ENCODE measurements at regions not wholly inside any gene's neighbourhood (a gene's known extent, or its start where the extent isn't known, plus 50 kb on each side); places are given as distances from the start of the nearest gene placed in this dataset.
A peak's percentile ranks its signal among the peaks of the same experiment; 100 is the strongest.

GRCh38 chr21:38729291-38729690 lies 76.4 kb upstream of the ETS2 start:
- no peak for TF ChIP-seq CTCF (IDR thresholded peaks at IDR 0.05; ENCODE audit: low read depth, low read length, missing control alignments)
- no peak overlapping the region for H3K4me3 ChIP-seq (ENCODE audit: low read depth, low read length)
- no peak for DNase-seq (ENCODE audit: low read depth)

- H3K4me3 ChIP-seq (ENCODE audit: low read depth, low read length), result no peak overlapping the region
- TF ChIP-seq CTCF (IDR thresholded peaks at IDR 0.05; ENCODE audit: low read depth, low read length, missing control alignments), result no peak
- no peak for DNase-seq (ENCODE audit: low read depth)
These were observed 75.9 kb upstream of the ETS2 start for GRCh38 chr21:38729754-38730379.

GRCh38 chr21:38733972-38734546 lies 71.7 kb upstream of the ETS2 start:
- peak; percentile 93 for TF ChIP-seq CTCF (IDR thresholded peaks at IDR 0.05; ENCODE audit: low read depth, low read length, missing control alignments)
- H3K4me3 ChIP-seq (ENCODE audit: low read depth, low read length), result no peak overlapping the region
- DNase-seq (ENCODE audit: low read depth), result no peak

- no peak for DNase-seq (ENCODE audit: low read depth)
- H3K4me3 ChIP-seq (ENCODE audit: low read depth, low read length), result no peak overlapping the region
- TF ChIP-seq CTCF (IDR thresholded peaks at IDR 0.05; ENCODE audit: low read depth, low read length, missing control alignments), result no peak
These were observed 70.9 kb upstream of the ETS2 start for GRCh38 chr21:38734646-38735365.

GRCh38 chr21:38735626-38736206 lies 70.0 kb upstream of the ETS2 start:
- TF ChIP-seq CTCF (IDR thresholded peaks at IDR 0.05; ENCODE audit: low read depth, low read length, missing control alignments), result no peak
- DNase-seq (ENCODE audit: low read depth), result no peak
- H3K4me3 ChIP-seq (ENCODE audit: low read depth, low read length), result no peak overlapping the region

- H3K4me3 ChIP-seq (ENCODE audit: low read depth, low read length), result no peak overlapping the region
- TF ChIP-seq CTCF (IDR thresholded peaks at IDR 0.05; ENCODE audit: low read depth, low read length, missing control alignments), result no peak
- DNase-seq (ENCODE audit: low read depth), result no peak
These were observed 65.6 kb upstream of the ETS2 start for GRCh38 chr21:38740090-38740489.
